HG02870 (cell line): ENCODE measurements at regions not wholly inside any gene's neighbourhood (a gene's known extent, or its start where the extent isn't known, plus 50 kb on each side); places are given as distances from the start of the nearest gene placed in this dataset.
"Not testable (repeated sequence)": the region's sequence is repeated elsewhere in the genome, so short reads cannot be mapped to it uniquely, and the experiment has no call there.

ENCODE experiments used
- ATAC-seq: cut with Tn5 transposase; IDR thresholded peaks from one replicate; pipeline ENCODE4 v1.9.1; 2021; ENCODE audit warnings: mild to moderate bottlenecking, moderate library complexity; ENCODE audit not compliant: unreplicated experiment

- ATAC-seq = no peak
Observed at GRCh38 chr2:6183226-6183625, 491.0 kb downstream of the SOX11 start.

DNA sequence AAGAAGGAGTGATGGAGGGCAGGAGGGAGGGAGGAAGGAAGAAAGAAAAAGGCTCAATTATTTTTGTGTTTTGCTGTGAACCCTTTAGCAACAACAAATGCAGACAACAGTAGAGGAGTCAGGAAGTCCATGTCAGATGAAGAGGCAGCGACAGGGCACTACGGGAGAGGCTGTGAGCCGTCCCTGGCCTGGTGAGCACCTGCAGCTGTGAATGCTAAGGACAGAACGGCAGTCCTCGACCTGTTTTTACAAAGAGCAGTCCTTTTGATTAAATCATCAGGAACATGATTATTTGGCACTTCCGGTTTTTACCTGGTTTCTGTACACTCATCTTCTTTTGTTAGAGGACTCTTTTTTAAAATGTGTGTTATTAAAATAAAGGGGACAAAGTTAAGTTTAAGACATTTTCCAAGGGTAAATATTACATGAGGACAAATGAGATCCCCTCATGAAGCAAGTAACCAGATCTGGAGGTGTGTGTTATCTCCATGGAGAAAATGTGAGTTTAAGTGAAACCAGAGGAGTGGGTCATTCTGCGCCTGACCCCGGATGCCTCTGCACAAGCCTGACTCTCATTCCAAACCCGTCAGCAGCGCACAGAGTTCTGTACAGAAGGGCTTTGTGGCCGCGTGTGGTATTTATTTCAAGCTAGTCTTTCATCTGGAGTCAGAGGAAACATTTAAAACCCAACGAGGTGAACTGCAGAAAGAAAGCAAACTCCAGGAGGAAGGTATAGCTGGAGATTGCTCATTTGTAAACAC, 492.5 kb downstream of the SOX11 start:
- ATAC-seq = no peak

GRCh38 chr2:6186332-6187151, 494.4 kb downstream of the SOX11 start:
- no peak for ATAC-seq

- no peak for ATAC-seq
Observed at GRCh38 chr2:6196449-6196848, 504.3 kb downstream of the SOX11 start.

DNA sequence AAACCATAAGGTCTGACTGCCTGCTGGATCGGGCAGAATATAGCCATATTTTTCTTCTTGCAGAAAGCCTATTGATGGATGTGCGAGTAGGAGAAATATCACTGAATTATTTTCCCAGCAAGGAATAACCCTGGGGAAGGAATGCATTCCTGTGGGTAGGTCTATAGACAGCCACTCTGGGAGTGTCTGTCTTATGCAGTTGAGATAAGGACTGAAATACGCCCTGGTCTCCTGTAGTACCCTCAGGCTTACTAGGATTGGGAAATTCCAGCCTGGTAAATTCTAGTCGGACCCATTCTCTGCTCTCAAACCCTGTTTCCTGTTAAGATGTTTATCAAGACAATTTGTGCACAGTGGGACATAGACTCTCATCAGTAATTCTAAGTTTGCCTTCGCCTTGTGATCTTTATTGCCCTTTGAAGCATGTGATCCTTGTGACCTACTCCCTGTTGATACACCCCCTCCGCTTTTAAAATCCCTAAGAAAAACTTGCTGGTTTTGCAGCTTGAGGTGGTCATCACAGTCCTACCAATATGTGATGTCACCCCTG, 506.3 kb downstream of the SOX11 start:
- ATAC-seq = not testable (repeated sequence)

GRCh38 chr2:6202756-6203155, 510.6 kb downstream of the SOX11 start:
- no peak for ATAC-seq

DNA sequence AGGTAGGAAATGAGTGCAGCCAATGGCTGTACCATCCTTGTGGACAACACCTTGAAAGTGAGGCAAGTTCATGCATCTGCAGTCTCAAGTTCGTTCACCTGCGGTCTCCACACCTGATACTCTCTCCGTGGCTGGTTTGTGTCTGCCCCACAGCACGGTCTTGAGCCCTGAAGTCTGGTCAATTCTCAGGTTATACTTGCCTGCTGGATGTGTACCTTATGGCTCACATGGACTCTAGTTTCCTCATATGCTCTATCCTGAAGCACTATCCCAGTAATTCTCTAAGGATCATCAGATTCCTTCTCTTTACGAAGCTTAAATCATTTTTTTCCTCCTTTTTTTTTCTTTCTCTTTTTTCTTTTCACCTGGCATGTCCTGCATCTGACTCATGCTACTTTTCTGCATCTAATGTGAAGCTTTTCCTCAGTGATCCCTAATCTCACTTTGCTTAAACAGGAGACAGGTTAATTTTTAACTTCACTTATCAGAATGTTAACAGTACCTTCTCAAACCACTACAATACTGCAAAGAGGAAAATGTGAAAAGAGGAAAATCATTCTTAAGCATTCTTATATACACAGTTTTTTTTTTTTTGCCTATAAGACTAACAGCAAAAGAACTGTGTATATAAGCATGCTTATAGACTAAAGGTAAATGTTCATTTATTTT, 511.2 kb downstream of the SOX11 start:
- ATAC-seq = no peak

DNA sequence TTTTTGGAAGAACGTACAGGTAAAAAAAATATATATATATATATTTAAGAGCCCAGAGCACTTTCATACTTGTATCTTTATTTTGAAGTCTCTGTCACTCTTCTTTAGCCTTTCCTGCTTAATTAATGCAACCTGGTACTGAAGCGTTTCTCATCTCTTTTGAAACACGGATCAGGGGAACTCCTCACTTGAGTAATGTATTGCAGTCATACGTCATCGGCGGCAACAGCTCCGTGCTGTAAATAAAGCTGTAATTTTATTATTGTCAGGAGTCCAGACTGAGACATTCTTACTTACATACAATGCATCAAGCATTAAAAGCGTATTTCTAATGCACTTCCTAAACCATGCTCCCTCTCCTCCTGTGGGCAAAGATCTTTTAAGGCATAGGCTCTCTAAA, 514.7 kb downstream of the SOX11 start:
- ATAC-seq = no peak

- no peak for ATAC-seq
Observed at GRCh38 chr2:6211236-6211635, 519.1 kb downstream of the SOX11 start.

DNA sequence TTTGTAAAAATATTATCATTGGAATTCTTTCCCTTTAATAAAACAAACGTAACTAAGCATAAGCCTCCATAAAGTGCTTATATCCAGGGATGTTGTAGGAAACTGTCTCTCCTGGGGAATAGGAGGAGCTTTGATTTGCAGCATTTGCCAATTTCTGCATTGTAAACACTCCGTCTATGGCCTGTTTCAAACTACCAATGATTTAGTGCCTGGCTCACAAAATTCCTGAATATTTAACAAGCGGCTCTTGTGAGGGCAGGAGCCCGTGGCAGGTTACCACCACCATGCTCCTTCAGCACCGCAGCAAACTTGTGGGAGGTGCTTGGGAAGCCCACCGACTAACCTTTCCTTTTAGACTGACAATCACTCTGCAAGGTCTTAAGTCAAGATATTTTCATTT, 520.3 kb downstream of the SOX11 start:
- no peak for ATAC-seq

DNA sequence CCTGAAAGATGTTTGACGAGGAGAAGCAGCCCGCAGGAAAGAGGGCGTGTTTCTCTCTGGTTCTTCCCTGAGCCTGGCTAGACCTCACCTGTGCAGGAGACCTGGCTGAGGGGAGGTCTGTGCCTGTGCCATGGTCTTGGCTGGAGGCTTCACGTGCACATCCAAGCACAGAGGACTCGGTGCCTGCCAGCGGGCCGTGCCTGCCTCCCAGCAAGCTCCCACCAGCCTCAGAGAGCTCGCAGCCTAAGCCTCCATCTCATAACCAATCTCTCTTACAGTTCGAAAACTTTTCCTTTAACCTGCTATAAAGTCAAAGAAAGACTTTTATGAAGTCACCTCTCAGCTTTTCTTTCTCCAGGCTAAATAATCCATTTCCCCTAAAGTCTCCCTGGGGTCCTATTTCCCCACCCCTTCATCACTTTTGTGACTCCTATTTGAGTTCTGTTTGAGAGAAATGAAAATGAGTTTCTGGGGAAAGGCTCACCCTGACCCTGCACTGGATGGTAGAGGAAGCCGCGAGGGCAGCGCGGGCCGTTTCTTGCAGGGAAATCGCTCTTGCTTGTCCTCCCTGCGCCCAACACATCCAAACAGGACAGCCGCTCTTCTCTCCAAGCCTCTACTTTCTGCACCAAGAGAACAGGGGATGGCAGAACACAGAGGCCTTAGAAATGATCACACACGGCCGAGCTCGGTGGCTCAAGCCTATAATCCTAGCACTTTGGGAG, 521.0 kb downstream of the SOX11 start:
- no peak for ATAC-seq

GRCh38 chr2:6214471-6214870, 522.3 kb downstream of the SOX11 start:
- ATAC-seq = peak; percentile 88

DNA sequence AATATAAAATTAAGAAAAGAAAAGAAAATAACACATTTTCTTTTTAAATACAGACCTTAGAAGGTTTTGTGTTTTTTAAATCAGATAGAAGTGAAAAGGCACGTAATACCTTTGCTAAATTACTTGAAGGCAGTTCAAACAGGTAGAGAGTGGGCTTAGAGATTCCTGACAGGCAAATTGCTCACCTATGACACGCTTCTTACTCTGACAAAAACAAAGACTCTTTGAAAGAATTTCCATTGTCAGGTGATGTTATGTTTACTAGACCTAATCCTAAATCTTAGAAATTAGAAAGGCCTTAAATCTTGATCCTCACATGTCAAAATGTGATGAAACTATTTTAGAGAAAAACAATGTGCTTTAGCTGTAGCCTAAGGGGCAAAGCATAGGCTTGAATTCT, 522.9 kb downstream of the SOX11 start:
- no peak for ATAC-seq

GRCh38 chr2:6216234-6216633, 524.0 kb downstream of the SOX11 start:
- ATAC-seq = no peak

DNA sequence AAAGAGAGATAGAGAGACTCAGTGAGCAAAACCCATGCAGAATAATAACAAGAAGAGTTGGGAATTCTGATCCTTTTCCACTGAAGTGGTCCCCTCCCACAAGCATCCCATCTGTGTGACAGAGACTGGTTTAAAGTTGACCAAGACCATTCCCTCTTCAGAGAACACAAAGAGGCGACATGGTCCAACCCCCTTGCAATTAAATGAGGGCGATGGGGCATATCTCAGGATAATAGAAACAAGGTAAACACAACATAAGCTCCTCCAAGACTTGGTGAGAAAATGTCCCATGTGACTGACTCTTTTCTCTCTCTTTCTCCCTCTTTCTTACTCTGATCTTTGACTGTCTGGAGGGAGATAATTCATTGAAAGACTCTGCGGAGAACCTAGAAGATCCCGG, 526.7 kb downstream of the SOX11 start:
- no peak for ATAC-seq

GRCh38 chr2:6219906-6220305, 527.7 kb downstream of the SOX11 start:
- no peak for ATAC-seq

- no peak for ATAC-seq
Observed at GRCh38 chr2:6222296-6222695, 530.1 kb downstream of the SOX11 start.

DNA sequence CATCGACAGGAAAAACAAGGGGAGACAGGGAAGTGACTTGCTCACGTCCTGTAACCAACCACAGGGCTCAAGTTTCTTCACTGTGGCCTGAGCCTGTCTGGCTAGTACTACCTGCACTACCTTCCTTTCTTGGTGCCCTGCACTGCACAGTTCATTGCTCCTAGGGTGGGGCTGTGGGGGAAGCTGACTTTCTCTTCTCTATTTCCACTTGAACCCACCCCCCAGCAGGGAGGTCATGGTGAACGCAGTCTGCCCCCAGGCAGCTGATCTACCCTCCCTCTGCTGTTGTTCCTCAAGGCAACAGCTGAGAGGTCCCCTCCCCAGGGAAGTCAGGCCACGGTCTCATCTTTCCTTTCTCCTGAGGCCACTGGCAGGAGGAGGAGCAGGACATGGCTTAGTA, 532.1 kb downstream of the SOX11 start:
- peak; percentile 86 for ATAC-seq

DNA sequence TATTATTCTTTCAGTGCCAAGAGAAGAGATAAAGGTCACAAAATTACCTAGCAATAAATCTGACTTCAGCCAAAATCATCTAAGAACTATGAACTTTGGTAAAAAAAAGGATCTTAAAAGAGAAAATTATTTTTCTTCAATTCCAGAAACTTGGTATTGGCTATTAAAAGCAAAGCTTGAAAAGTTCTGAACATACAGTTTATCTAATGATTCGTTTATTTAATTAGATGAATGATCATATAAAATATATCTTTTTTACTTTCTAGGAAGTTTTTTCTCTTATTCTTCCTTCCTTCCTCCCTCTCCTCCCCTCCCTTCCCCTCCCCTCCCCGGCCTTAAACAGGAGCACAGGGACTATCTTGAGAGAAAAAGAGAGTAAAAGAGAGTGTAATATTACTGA, 536.1 kb downstream of the SOX11 start:
- no peak for ATAC-seq

- ATAC-seq = no peak
Observed at GRCh38 chr2:6231166-6231565, 539.0 kb downstream of the SOX11 start.

DNA sequence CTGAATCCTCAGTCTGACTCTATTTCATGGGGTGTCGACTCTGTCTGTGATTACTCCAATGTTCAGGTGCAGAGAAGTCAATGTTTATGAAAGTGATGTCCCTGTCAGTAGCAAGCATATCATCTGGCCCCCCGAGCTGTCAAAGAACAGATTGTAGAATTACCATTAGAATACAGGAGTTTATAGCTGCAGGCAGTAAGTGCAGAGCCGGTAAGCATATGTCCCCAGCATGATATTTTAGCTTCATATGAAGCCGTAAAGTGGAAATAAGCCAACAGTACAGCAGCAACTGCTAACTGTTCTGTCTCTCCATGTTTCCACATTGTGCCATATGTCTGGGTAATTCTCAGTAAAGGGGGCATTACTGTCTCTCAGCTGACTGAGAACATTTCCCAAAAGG, 541.8 kb downstream of the SOX11 start:
- ATAC-seq = no peak
